ENCODE measurements at regions not wholly inside any gene's neighbourhood (a gene's known extent, or its start where the extent isn't known, plus 50 kb on each side); places are given as distances from the start of the nearest gene placed in this dataset.
"Not testable (repeated sequence)": the region's sequence is repeated elsewhere in the genome, so short reads cannot be mapped to it uniquely, and the experiment has no call there.

- Histone ChIP-seq H3K4me3 (ENCODE audit: low read length) (no peak overlapping the region), H3K9me3 (ENCODE audit: control insufficient read depth, low read length) (no peaks in the 10 kb centered on the region), H3K27ac (ENCODE audit: low read length) (no peak overlapping the region), H3K4me1 (ENCODE audit: control insufficient read depth, insufficient read depth, low read length) (no peaks in the 10 kb centered on the region), H3K27me3 (ENCODE audit: control insufficient read depth, insufficient read depth) (no peaks in the 10 kb centered on the region)
- DNase-seq (no peak), ATAC-seq (no peak)
- 71% methylated on average over 3 of the region's 3 CpGs for WGBS
- intact Hi-C loops (cut with DNase I): no loop called here
Observed at GRCh38 chrX:25819879-25820278, 318.3 kb upstream of the MAGEB18 start.

GRCh38 chrX:25851141-25851540, 287.0 kb upstream of the MAGEB18 start:
- no peak for DNase-seq

GRCh38 chrX:25853002-25853479, 285.1 kb upstream of the MAGEB18 start:
- H3K4me3 ChIP-seq (ENCODE audit: low read length): no peak overlapping the region
- H3K27ac ChIP-seq (ENCODE audit: low read length): no peak overlapping the region
- no peak for ATAC-seq
- H3K4me1 ChIP-seq (ENCODE audit: control insufficient read depth, insufficient read depth, low read length): no peaks in the 10 kb centered on the region
- intact Hi-C loops (cut with DNase I): no loop called here
- no peak for DNase-seq
- no peaks in the 10 kb centered on the region for H3K27me3 ChIP-seq (ENCODE audit: control insufficient read depth, insufficient read depth)
- WGBS: 47% methylated on average over 3 of the region's 3 CpGs
- H3K9me3 ChIP-seq (ENCODE audit: control insufficient read depth, low read length): no peaks in the 10 kb centered on the region

More at GRCh38 chrX:25851141-25851540, 287.0 kb upstream of the MAGEB18 start:
- no peak overlapping the region for H3K27ac ChIP-seq (ENCODE audit: low read length)
- ATAC-seq: no peak
- no peaks in the 10 kb centered on the region for H3K27me3 ChIP-seq (ENCODE audit: control insufficient read depth, insufficient read depth)
- WGBS: 19% methylated on average over 3 of the region's 3 CpGs
- H3K4me1 ChIP-seq (ENCODE audit: control insufficient read depth, insufficient read depth, low read length): no peaks in the 10 kb centered on the region
- no peak overlapping the region for H3K4me3 ChIP-seq (ENCODE audit: low read length)
- no peaks in the 10 kb centered on the region for H3K9me3 ChIP-seq (ENCODE audit: control insufficient read depth, low read length)
- intact Hi-C loops (cut with DNase I): no loop called here

- H3K4me3 ChIP-seq (ENCODE audit: low read length): no peak overlapping the region
- no peaks in the 10 kb centered on the region for H3K4me1 ChIP-seq (ENCODE audit: control insufficient read depth, insufficient read depth, low read length)
- DNase-seq (no peak), ATAC-seq (no peak)
- no peaks in the 10 kb centered on the region for H3K9me3 ChIP-seq (ENCODE audit: control insufficient read depth, low read length)
- intact Hi-C loops (cut with DNase I): no loop called here
- H3K27ac ChIP-seq (ENCODE audit: low read length): no peak overlapping the region
- no peaks in the 10 kb centered on the region for H3K27me3 ChIP-seq (ENCODE audit: control insufficient read depth, insufficient read depth)
- WGBS: 21% methylated on average over 3 of the region's 3 CpGs
Observed at GRCh38 chrX:25858273-25858880, 279.8 kb upstream of the MAGEB18 start.

GRCh38 chrX:25860322-25860721, 277.8 kb upstream of the MAGEB18 start:
- Histone ChIP-seq H3K4me1 (ENCODE audit: control insufficient read depth, insufficient read depth, low read length) (no peaks in the 10 kb centered on the region), H3K27ac (ENCODE audit: low read length) (no peak overlapping the region), H3K27me3 (ENCODE audit: control insufficient read depth, insufficient read depth) (no peaks in the 10 kb centered on the region), H3K4me3 (ENCODE audit: low read length) (no peak overlapping the region), H3K9me3 (ENCODE audit: control insufficient read depth, low read length) (no peaks in the 10 kb centered on the region)
- 92% methylated on average over 3 of the region's 3 CpGs for WGBS
- ATAC-seq: no peak
- DNase-seq: peak in 1 of 3 donors; percentile 10
- intact Hi-C loops (cut with DNase I): no loop called here

GRCh38 chrX:25869761-25870160, 268.4 kb upstream of the MAGEB18 start:
- no peak overlapping the region for H3K27ac ChIP-seq (ENCODE audit: low read length)
- ATAC-seq (no peak), DNase-seq (no peak)
- H3K9me3 ChIP-seq (ENCODE audit: control insufficient read depth, low read length): no peaks in the 10 kb centered on the region
- H3K27me3 ChIP-seq (ENCODE audit: control insufficient read depth, insufficient read depth): no peaks in the 10 kb centered on the region
- no peak overlapping the region for H3K4me3 ChIP-seq (ENCODE audit: low read length)
- H3K4me1 ChIP-seq (ENCODE audit: control insufficient read depth, insufficient read depth, low read length): no peaks in the 10 kb centered on the region
- intact Hi-C loops (cut with DNase I): no loop called here
- WGBS: 79% methylated on average over 1 of the region's 1 CpG

- Histone ChIP-seq H3K9me3 (ENCODE audit: control insufficient read depth, low read length) (no peaks in the 10 kb centered on the region), H3K4me3 (ENCODE audit: low read length) (no peak overlapping the region), H3K27me3 (ENCODE audit: control insufficient read depth, insufficient read depth) (no peaks in the 10 kb centered on the region), H3K27ac (ENCODE audit: low read length) (no peak overlapping the region), H3K4me1 (ENCODE audit: control insufficient read depth, insufficient read depth, low read length) (no peaks in the 10 kb centered on the region)
- ATAC-seq (no peak), DNase-seq (no peak)
- intact Hi-C loops (cut with DNase I): no loop called here
Observed at GRCh38 chrX:25872786-25873185, 265.4 kb upstream of the MAGEB18 start.

- Histone ChIP-seq H3K4me1 (ENCODE audit: control insufficient read depth, insufficient read depth, low read length) (no peaks in the 10 kb centered on the region), H3K4me3 (ENCODE audit: low read length) (no peak overlapping the region), H3K27me3 (ENCODE audit: control insufficient read depth, insufficient read depth) (no peaks in the 10 kb centered on the region), H3K27ac (ENCODE audit: low read length) (no peak overlapping the region), H3K9me3 (ENCODE audit: control insufficient read depth, low read length) (no peaks in the 10 kb centered on the region)
- ATAC-seq: no peak
- WGBS: 72% methylated on average over 2 of the region's 2 CpGs
- no peak for DNase-seq
- intact Hi-C loops (cut with DNase I): no loop called here
Observed at GRCh38 chrX:25873196-25873595, 264.9 kb upstream of the MAGEB18 start.

GRCh38 chrX:25878806-25879205, 259.3 kb upstream of the MAGEB18 start:
- no peak for DNase-seq
- no peaks in the 10 kb centered on the region for H3K9me3 ChIP-seq (ENCODE audit: control insufficient read depth, low read length)
- no peak overlapping the region for H3K27ac ChIP-seq (ENCODE audit: low read length)
- H3K4me1 ChIP-seq (ENCODE audit: control insufficient read depth, insufficient read depth, low read length): no peaks in the 10 kb centered on the region
- H3K4me3 ChIP-seq (ENCODE audit: low read length): no peak overlapping the region
- no peak for ATAC-seq
- intact Hi-C loops (cut with DNase I): no loop called here
- 0% methylated on average over 1 of the region's 1 CpG for WGBS
- no peaks in the 10 kb centered on the region for H3K27me3 ChIP-seq (ENCODE audit: control insufficient read depth, insufficient read depth)

GRCh38 chrX:25882503-25882902, 255.6 kb upstream of the MAGEB18 start:
- H3K27me3 ChIP-seq (ENCODE audit: control insufficient read depth, insufficient read depth); DNase-seq; H3K4me3 ChIP-seq (ENCODE audit: low read length); H3K4me1 ChIP-seq (ENCODE audit: control insufficient read depth, insufficient read depth, low read length); intact Hi-C loops (cut with DNase I); H3K9me3 ChIP-seq (ENCODE audit: control insufficient read depth, low read length); H3K27ac ChIP-seq (ENCODE audit: low read length); ATAC-seq: not testable (repeated sequence)
- 78% methylated on average over 5 of the region's 5 CpGs for WGBS

GRCh38 chrX:25897758-25898157, 240.4 kb upstream of the MAGEB18 start:
- intact Hi-C loops (cut with DNase I): no loop called here
- Histone ChIP-seq H3K27ac (ENCODE audit: low read length) (no peak overlapping the region), H3K9me3 (ENCODE audit: control insufficient read depth, low read length) (no peaks in the 10 kb centered on the region), H3K27me3 (ENCODE audit: control insufficient read depth, insufficient read depth) (no peaks in the 10 kb centered on the region), H3K4me1 (ENCODE audit: control insufficient read depth, insufficient read depth, low read length) (no peaks in the 10 kb centered on the region), H3K4me3 (ENCODE audit: low read length) (no peak overlapping the region)
- ATAC-seq: no peak
- DNase-seq: no peak
- WGBS: 93% methylated on average over 4 of the region's 4 CpGs

GRCh38 chrX:25905728-25906127, 232.4 kb upstream of the MAGEB18 start:
- H3K4me3 ChIP-seq (ENCODE audit: low read length); ATAC-seq; H3K9me3 ChIP-seq (ENCODE audit: control insufficient read depth, low read length); H3K27me3 ChIP-seq (ENCODE audit: control insufficient read depth, insufficient read depth); H3K27ac ChIP-seq (ENCODE audit: low read length); intact Hi-C loops (cut with DNase I); DNase-seq; H3K4me1 ChIP-seq (ENCODE audit: control insufficient read depth, insufficient read depth, low read length): not testable (repeated sequence)
- WGBS: 100% methylated on average over 3 of the region's 30 CpGs
